Mesendoderm (in vitro differentiated cells): ENCODE measurements at regions not wholly inside any gene's neighbourhood (a gene's known extent, or its start where the extent isn't known, plus 50 kb on each side); places are given as distances from the start of the nearest gene placed in this dataset.

Experiments
- DNase-seq: peaks from one replicate; pipeline ENCODE4 v3.0.0; 2013
- H2AK5ac ChIP-seq: 2 replicates; pipeline ENCODE4 v1.6.1; 2013; ENCODE audit warnings: low read length, inconsistent platforms
- H2BK120ac ChIP-seq: 2 replicates; pipeline ENCODE4 v1.6.1; 2013; ENCODE audit warnings: low read depth, mild to moderate bottlenecking, low read length, moderate library complexity, mixed read lengths
- H2BK15ac ChIP-seq: replicated peaks from 2 replicates; pipeline ENCODE4 v1.6.1; 2013; ENCODE audit warnings: low read depth, mild to moderate bottlenecking, moderate library complexity
- H2BK5ac ChIP-seq: 2 replicates; pipeline ENCODE4 v1.6.1; 2013; ENCODE audit warnings: low read length, inconsistent platforms
- H3K18ac ChIP-seq: 2 replicates; pipeline ENCODE4 v1.6.1; 2013; ENCODE audit warnings: mild to moderate bottlenecking, low read length, mixed read lengths
- H3K23ac ChIP-seq: one replicate; pipeline ENCODE4 v1.6.1; 2013; ENCODE audit warnings: low read length
- H3K27ac ChIP-seq: 2 replicates; pipeline ENCODE4 v1.5.1; 2013; ENCODE audit warnings: low read depth, mild to moderate bottlenecking, inconsistent platforms, low read length, moderate library complexity
- H3K27me3 ChIP-seq: 2 replicates; pipeline ENCODE4 v1.6.1; 2013; ENCODE audit warnings: low read length, control low read depth, mild to moderate bottlenecking, inconsistent platforms; ENCODE audit not compliant: insufficient read depth, poor library complexity
- H3K36me3 ChIP-seq: 2 replicates; pipeline ENCODE4 v1.6.1; 2013; ENCODE audit warnings: low read length, inconsistent platforms; ENCODE audit not compliant: control insufficient read depth, insufficient read depth
- H3K4ac ChIP-seq: one replicate; pipeline ENCODE4 v1.6.1; 2013; ENCODE audit warnings: low read depth, mild to moderate bottlenecking, low read length, moderate library complexity
- H3K4me1 ChIP-seq: 2 replicates; pipeline ENCODE4 v1.6.1; 2013; ENCODE audit warnings: low read depth, low read length, inconsistent platforms; ENCODE audit not compliant: control insufficient read depth
- H3K4me2 ChIP-seq: 2 replicates; pipeline ENCODE4 v1.6.1; 2013; ENCODE audit warnings: low read length
- H3K4me3 ChIP-seq: 2 replicates; pipeline ENCODE4 v1.5.1; 2013; ENCODE audit warnings: mild to moderate bottlenecking, low read length
- H3K56ac ChIP-seq: one replicate; pipeline ENCODE4 v1.6.1; 2013; ENCODE audit warnings: low read length
- H3K79me1 ChIP-seq: 2 replicates; pipeline ENCODE4 v1.6.1; 2013; ENCODE audit warnings: low read length, inconsistent platforms
- H3K79me2 ChIP-seq: 2 replicates; pipeline ENCODE4 v1.6.1; 2013; ENCODE audit warnings: mild to moderate bottlenecking, low read length; ENCODE audit not compliant: control insufficient read depth, insufficient read depth
- H3K9ac ChIP-seq: 2 replicates; pipeline ENCODE4 v1.6.1; 2013; ENCODE audit warnings: low read length, inconsistent platforms
- H4K5ac ChIP-seq: one replicate; pipeline ENCODE4 v1.6.1; 2013; ENCODE audit warnings: low read length
- H4K8ac ChIP-seq: one replicate; pipeline ENCODE4 v1.6.1; 2013; ENCODE audit warnings: low read depth, mild to moderate bottlenecking, control low read depth, low read length, moderate library complexity
- WGBS: extraction: QIAGEN DNeasy Blood & Tissue Kit; methylation state at CpG from one replicate; pipeline ENCODE4 v1.1.7; 2013; ENCODE audit warnings: low lambda C conversion rate, missing lambda C conversion rate; ENCODE audit not compliant: insufficient coverage; ENCODE audit errors: extremely low coverage; 5-methylcytosine and 5-hydroxymethylcytosine counted together

- H3K36me3 ChIP-seq: no peaks in the 10 kb centered on the region
- H3K79me1 ChIP-seq: no peaks in the 10 kb centered on the region
- no peak overlapping the region for H3K9ac ChIP-seq
- H2AK5ac ChIP-seq: no peak overlapping the region
- H4K8ac ChIP-seq: no peak overlapping the region
- no peak overlapping the region for H3K4me2 ChIP-seq
- H3K27me3 ChIP-seq: no peaks in the 10 kb centered on the region
- H2BK120ac ChIP-seq: no peak overlapping the region
- H3K56ac ChIP-seq: no peak overlapping the region
- no peak overlapping the region for H3K4me3 ChIP-seq
- no peaks in the 10 kb centered on the region for H3K4me1 ChIP-seq
- H3K23ac ChIP-seq: no peak overlapping the region
- H4K5ac ChIP-seq: no peak overlapping the region
- H2BK15ac ChIP-seq: no peak overlapping the region
- no peaks in the 10 kb centered on the region for H3K79me2 ChIP-seq
- no peak overlapping the region for H3K4ac ChIP-seq
- peak; percentile 48 for DNase-seq
- no CpG with 5 or more reads among the region's 7 CpGs for WGBS
- H3K18ac ChIP-seq: no peak overlapping the region
- H2BK5ac ChIP-seq: no peak overlapping the region
- H3K27ac ChIP-seq: no peak overlapping the region
Observed at GRCh38 chr13:72638059-72638815, 89.2 kb downstream of the MZT1 start.

- Histone ChIP-seq H3K79me2 (no peaks in the 10 kb centered on the region), H4K5ac (no peak overlapping the region), H3K4ac (no peak overlapping the region), H3K56ac (no peak overlapping the region), H2AK5ac (no peak overlapping the region), H2BK5ac (no peak overlapping the region), H3K27ac (no peak overlapping the region), H3K36me3 (no peaks in the 10 kb centered on the region), H3K4me3 (no peak overlapping the region), H2BK120ac (no peak overlapping the region), H3K4me2 (no peak overlapping the region), H3K4me1 (no peaks in the 10 kb centered on the region), H3K23ac (no peak overlapping the region), H3K79me1 (no peaks in the 10 kb centered on the region), H4K8ac (no peak overlapping the region), H3K18ac (no peak overlapping the region), H2BK15ac (no peak overlapping the region), H3K9ac (no peak overlapping the region), H3K27me3 (no peaks in the 10 kb centered on the region)
- no peak for DNase-seq
- no CpG with 5 or more reads among the region's 4 CpGs for WGBS
Observed at GRCh38 chr13:72637561-72637960, 89.9 kb downstream of the MZT1 start.

DNA sequence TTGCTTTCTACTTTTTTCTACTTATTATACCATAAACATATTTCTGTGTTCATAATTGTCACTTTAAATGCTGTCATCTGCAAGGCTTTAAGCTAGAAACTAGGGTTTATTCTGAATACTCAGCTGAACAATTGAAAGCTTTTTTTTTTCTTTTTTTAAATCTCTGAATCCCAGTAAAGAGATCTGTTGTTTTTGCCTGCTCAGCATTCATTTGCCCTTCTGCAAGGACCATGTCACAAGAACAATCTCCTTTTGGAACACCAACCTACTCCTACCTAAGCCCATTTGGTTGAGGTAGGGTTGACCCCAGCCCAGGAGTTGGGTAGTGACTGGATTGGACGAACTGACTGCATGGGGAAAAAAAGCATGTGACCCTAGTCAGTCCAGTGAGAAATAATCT lies 92.6 kb downstream of the MZT1 start:
- no CpG with 5 or more reads among the region's 1 CpG for WGBS
- no peaks in the 10 kb centered on the region for H3K4me1 ChIP-seq
- H3K56ac ChIP-seq: no peak overlapping the region
- no peak overlapping the region for H2BK5ac ChIP-seq
- no peaks in the 10 kb centered on the region for H3K27me3 ChIP-seq
- no peak overlapping the region for H3K4ac ChIP-seq
- H3K18ac ChIP-seq: no peak overlapping the region
- DNase-seq: no peak
- no peak overlapping the region for H4K5ac ChIP-seq
- H3K79me1 ChIP-seq: no peaks in the 10 kb centered on the region
- no peak overlapping the region for H2AK5ac ChIP-seq
- H2BK15ac ChIP-seq: no peak overlapping the region
- no peak overlapping the region for H3K4me3 ChIP-seq
- no peak overlapping the region for H4K8ac ChIP-seq
- no peak overlapping the region for H3K23ac ChIP-seq
- no peak overlapping the region for H3K4me2 ChIP-seq
- no peak overlapping the region for H3K27ac ChIP-seq
- H3K36me3 ChIP-seq: no peaks in the 10 kb centered on the region
- no peaks in the 10 kb centered on the region for H3K79me2 ChIP-seq
- no peak overlapping the region for H2BK120ac ChIP-seq
- no peak overlapping the region for H3K9ac ChIP-seq

DNA sequence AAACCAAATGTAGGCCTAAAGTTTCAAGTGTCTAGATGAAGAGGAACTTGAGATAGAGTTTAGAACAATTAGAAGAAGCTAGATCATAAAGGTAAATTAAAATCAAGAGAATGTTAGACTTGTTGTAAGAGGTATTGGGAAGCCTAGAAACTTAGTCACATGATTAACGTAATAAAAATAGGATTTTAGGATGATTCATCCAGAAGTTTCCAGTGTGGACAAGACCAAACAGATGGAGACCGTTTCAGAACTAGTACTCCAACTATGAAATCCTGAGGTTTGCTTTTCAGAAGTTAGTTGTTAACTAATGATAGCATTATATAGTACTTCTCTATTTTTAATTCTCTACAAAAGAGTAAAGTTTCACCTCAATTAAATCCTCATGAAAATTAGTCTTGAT lies 104.9 kb downstream of the MZT1 start:
- Histone ChIP-seq H2AK5ac (no peak overlapping the region), H2BK15ac (no peak overlapping the region), H3K79me2 (no peaks in the 10 kb centered on the region), H4K5ac (no peak overlapping the region), H3K27me3 (no peaks in the 10 kb centered on the region), H3K4me3 (no peak overlapping the region), H3K4ac (no peak overlapping the region), H3K79me1 (no peaks in the 10 kb centered on the region), H4K8ac (no peak overlapping the region), H2BK120ac (no peak overlapping the region), H3K9ac (no peak overlapping the region), H3K23ac (no peak overlapping the region), H3K36me3 (no peaks in the 10 kb centered on the region), H2BK5ac (no peak overlapping the region), H3K27ac (no peak overlapping the region), H3K18ac (no peak overlapping the region), H3K4me2 (no peak overlapping the region), H3K56ac (no peak overlapping the region), H3K4me1 (no peaks in the 10 kb centered on the region)
- no peak for DNase-seq
- no CpG with 5 or more reads among the region's 2 CpGs for WGBS

DNA sequence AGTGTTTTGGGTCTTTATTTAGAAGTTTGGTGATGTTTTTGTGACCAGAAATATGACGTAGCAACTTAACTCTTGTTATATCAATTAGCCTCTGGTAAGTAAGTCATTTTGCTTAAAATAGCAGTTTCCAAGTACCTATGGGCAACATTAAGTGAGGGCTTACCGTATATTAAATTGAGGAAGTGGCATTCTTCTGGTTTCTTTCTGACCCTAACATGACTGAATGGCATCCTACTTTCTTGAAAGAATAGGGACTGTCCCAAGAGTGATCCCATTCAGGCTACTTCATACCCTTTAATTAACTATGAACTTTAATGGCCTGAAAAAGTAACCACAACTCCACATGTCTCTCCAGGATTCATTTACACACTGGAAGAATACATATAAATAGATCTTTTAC lies 106.6 kb downstream of the MZT1 start:
- Histone ChIP-seq H3K79me2 (no peaks in the 10 kb centered on the region), H3K36me3 (no peaks in the 10 kb centered on the region), H3K79me1 (no peaks in the 10 kb centered on the region), H4K5ac (no peak overlapping the region), H3K4ac (no peak overlapping the region), H3K56ac (no peak overlapping the region), H2BK5ac (no peak overlapping the region), H3K4me2 (no peak overlapping the region), H2BK15ac (no peak overlapping the region), H3K23ac (no peak overlapping the region), H3K27me3 (no peaks in the 10 kb centered on the region), H3K27ac (no peak overlapping the region), H3K18ac (no peak overlapping the region), H2AK5ac (no peak overlapping the region), H4K8ac (no peak overlapping the region), H2BK120ac (no peak overlapping the region), H3K9ac (no peak overlapping the region), H3K4me1 (no peaks in the 10 kb centered on the region), H3K4me3 (no peak overlapping the region)
- no CpG with 5 or more reads among the region's 2 CpGs for WGBS
- no peak for DNase-seq

DNA sequence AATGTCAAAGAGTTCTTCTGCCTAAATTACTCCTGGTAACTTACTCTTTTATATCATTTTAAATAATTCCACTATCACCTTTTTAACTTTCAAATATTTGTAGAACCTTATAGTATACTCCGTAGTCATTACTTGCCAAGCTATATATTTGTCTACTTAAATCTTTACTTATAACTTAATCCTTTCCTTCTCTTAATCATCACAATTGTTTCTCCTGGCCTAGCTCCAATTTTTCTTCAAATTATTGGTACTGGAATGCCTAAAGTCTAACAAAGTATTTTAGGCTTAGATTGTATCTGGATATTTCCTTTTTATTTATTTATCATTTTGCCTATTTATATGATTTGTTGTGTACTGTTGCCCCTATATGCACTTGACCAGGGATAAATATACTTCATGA lies 109.5 kb downstream of the MZT1 start:
- Histone ChIP-seq H3K36me3 (no peaks in the 10 kb centered on the region), H3K27ac (no peak overlapping the region), H2BK120ac (no peak overlapping the region), H3K4me1 (no peaks in the 10 kb centered on the region), H3K18ac (no peak overlapping the region), H2BK15ac (no peak overlapping the region), H3K27me3 (no peaks in the 10 kb centered on the region), H3K79me1 (no peaks in the 10 kb centered on the region), H3K79me2 (no peaks in the 10 kb centered on the region), H2AK5ac (no peak overlapping the region), H3K4me2 (no peak overlapping the region), H3K23ac (no peak overlapping the region), H3K4ac (no peak overlapping the region), H3K56ac (no peak overlapping the region), H3K4me3 (no peak overlapping the region), H4K8ac (no peak overlapping the region), H4K5ac (no peak overlapping the region), H3K9ac (no peak overlapping the region), H2BK5ac (no peak overlapping the region)
- 100% methylated on average over 1 of the region's 1 CpG for WGBS
- DNase-seq: no peak
